NCI-H82 treated with DMSO at 0.1 percent for 48 hours (cell line): ENCODE measurements at regions not wholly inside any gene's neighbourhood (a gene's known extent, or its start where the extent isn't known, plus 50 kb on each side); places are given as distances from the start of the nearest gene placed in this dataset.
"Not testable (repeated sequence)": the region's sequence is repeated elsewhere in the genome, so short reads cannot be mapped to it uniquely, and the experiment has no call there.

Experiments used
- DNase-seq: peaks from one replicate; lab custom pipeline; 2025; ENCODE audit not compliant: unreplicated experiment; lab: John Stamatoyannopoulos, UW

- DNase-seq: not testable (repeated sequence)
These were observed 1598.0 kb downstream of the RPIA start for GRCh38 chr2:90289291-90289980.

- DNase-seq: not testable (repeated sequence)
These were observed 1599.2 kb downstream of the RPIA start for GRCh38 chr2:90290701-90291100.

GRCh38 chr2:90291168-90291883 lies 1599.9 kb downstream of the RPIA start:
- DNase-seq: not testable (repeated sequence)

- DNase-seq: not testable (repeated sequence)
These were observed 1600.5 kb downstream of the RPIA start for GRCh38 chr2:90291934-90292333.

DNA sequence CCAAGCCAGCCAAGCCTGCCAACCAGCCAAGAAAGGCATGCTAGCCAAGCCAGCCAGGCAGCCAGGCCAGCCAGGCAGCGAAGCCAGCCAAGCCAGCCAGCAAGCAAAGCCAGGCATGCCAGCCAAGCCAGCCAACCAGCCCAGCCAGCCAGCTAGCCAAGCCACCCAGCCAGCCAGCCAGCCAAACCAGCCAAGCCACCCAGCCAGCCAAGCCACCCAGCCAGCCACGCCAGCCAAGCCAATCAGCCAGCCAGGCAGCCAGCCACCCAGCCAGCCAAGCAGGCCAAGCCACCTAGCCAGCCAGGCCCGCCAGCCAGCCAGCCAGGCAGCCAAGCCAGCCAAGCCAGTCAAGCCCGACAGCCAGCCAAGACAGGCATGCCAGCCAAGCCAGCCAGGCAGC lies 1601.0 kb downstream of the RPIA start:
- DNase-seq: not testable (repeated sequence)

- not testable (repeated sequence) for DNase-seq
These were observed 1601.8 kb downstream of the RPIA start for GRCh38 chr2:90293224-90293623.

GRCh38 chr2:90293806-90294205 lies 1602.3 kb downstream of the RPIA start:
- not testable (repeated sequence) for DNase-seq

DNA sequence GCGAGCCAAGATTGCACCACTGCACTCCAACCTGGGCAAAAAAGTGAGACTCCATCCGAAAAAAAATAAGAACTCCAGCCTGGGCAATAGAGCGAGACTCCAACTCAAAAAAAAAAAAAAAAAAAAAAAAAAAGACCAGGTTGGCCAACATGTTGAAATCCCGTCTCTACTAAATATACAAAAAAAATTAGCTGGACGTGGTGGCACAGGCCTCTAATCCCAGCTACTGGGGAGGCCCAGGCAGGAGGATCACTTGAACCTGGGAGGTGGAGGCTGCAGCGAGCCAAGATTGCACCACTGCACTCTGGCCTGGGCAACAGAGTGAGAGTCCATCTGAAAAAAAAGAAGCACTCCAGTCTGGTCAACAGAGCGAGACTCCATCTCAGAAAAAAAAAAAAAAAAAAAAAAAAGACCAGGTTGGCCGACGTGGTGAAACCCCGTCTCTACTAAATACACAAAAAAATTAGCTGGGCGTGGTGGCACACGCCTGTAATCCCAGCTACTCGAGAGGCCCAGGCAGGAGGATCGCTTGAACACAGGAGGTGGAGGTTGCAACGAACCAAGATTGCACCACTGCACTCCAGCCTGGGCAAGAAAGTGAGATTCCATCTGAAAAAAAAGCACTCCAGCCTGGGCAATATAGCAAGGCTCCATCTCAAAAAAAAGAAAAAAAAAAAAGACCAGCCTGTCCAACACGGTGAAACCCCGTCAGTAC lies 1603.7 kb downstream of the RPIA start:
- not testable (repeated sequence) for DNase-seq

GRCh38 chr2:90296484-90296777 lies 1605.0 kb downstream of the RPIA start:
- DNase-seq: not testable (repeated sequence)

DNA sequence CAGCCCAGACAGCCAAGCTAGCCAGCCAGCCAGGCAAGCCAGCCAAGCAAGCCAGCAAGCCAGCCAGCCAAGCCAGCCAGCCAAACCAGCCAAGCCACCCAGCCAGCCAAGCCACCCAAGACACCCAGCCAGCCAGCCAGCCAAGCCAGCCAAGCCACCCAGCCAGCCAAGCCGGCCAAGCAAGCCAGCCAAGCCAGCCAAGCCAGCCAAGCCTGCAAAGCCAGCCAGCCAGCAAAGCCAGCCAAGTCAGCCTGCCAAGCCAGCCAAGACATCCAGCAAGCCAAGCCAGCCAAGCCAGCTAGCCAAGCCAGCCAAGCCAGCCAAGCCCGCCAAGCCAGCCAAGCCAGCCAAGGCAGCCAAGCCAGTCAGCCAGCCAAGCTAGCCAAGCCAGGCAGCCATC lies 1606.2 kb downstream of the RPIA start:
- DNase-seq: not testable (repeated sequence)

DNA sequence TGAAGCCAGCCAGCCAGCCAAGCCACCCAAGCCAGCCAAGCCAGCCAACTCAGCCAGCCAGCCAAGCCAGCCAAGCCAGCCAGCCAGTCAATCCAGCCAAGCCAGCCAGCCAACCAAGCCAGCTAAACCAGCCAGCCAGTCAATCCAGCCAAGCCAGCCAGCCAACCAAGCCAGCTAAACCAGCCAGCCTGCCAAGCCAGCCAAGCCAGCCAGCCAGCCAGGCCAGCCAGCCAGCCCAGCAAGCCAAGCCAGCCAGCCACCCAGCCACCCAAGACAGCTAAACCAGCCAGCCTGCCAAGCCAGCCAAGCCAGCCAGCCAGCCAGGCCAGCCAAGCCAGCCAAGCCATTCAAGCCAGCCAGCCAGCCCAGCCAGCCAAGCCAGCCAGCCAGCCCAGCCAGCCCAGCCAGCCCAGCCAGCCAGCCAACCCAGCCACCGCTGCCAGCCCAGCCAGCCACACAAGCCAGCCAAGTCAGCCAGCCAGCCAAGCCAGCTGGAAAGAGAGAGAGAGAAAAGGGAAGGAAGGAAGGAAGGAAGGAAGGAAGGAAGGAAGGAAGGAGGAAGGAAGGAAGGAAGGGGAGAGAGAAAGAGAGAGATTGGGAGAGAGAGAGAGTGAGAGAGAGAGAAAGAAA lies 1606.8 kb downstream of the RPIA start:
- DNase-seq: not testable (repeated sequence)

- DNase-seq: not testable (repeated sequence)
These were observed 1607.5 kb downstream of the RPIA start for GRCh38 chr2:90298983-90299382.

GRCh38 chr2:90322982-90323381 lies 1631.5 kb downstream of the RPIA start:
- not testable (repeated sequence) for DNase-seq

- not testable (repeated sequence) for DNase-seq
These were observed 1632.4 kb downstream of the RPIA start for GRCh38 chr2:90323612-90324558.

DNA sequence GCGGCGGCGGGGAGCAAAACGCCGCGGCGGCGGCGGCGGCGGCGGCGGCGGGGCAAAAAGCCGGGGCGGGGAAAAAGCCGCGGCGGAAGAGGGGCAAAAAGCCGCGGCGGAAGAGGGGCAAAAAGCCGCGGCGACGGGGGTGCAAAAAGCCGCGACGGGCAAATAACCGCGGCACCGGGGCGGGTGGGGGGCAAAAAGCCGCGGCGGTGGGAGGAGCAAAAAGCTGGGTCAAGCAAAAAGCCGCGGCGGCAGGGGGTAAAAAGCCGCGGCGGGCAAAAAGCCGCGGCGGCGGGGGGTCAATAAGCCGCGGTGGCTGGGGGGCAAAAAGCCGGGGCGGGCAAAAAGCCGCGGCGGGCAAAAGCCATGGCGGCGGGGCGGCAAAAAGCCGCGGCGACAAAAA lies 1633.2 kb downstream of the RPIA start:
- not testable (repeated sequence) for DNase-seq

DNA sequence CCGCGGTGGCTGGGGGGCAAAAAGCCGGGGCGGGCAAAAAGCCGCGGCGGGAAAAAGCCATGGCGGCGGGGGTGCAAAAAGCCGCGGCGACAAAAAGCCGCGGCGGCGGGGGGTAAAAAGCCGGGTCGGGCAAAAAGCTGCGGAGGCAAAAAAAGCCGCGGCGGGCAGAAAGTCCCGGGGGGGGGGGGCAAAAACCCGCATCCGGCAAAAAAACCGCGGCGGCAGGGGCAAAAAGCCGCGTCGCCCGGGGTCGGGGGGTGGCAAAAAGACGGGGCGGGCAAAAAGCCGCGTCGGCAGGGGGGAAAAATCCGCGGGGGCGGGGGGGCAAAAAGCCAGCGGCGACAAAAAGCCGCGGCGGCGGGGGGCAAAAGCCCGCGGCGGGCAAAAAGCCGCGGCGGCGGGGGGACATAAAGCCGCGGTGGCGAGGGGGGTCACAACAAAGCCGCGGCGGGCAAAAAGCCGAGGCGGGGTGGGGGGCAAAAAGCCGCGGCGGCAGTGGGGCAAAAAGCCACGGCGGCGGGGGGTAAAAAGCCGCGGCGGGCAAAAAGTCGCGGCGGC lies 1634.4 kb downstream of the RPIA start:
- DNase-seq: not testable (repeated sequence)

GRCh38 chr2:90355546-90355945 lies 1664.1 kb downstream of the RPIA start:
- not testable (repeated sequence) for DNase-seq

DNA sequence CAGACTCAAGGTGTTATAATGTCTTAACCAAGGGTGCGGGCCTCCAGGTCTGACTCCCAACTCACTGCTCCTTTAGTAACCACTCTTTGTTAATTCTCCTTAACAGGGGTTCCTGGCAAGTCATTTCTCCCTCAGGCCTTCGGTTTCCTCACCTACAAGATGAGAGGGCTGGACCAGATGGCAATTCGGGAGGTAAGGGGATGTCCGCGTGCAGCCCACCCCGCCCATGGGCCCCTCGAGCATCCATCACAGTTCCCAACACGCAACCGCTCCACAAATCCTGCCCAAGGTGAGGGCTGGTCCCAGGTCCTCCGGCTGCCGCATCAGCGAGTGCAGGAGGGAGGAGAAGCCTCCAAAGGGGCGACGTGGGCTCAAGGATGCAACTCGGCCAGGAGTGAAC lies 1667.9 kb downstream of the RPIA start:
- not testable (repeated sequence) for DNase-seq

DNA sequence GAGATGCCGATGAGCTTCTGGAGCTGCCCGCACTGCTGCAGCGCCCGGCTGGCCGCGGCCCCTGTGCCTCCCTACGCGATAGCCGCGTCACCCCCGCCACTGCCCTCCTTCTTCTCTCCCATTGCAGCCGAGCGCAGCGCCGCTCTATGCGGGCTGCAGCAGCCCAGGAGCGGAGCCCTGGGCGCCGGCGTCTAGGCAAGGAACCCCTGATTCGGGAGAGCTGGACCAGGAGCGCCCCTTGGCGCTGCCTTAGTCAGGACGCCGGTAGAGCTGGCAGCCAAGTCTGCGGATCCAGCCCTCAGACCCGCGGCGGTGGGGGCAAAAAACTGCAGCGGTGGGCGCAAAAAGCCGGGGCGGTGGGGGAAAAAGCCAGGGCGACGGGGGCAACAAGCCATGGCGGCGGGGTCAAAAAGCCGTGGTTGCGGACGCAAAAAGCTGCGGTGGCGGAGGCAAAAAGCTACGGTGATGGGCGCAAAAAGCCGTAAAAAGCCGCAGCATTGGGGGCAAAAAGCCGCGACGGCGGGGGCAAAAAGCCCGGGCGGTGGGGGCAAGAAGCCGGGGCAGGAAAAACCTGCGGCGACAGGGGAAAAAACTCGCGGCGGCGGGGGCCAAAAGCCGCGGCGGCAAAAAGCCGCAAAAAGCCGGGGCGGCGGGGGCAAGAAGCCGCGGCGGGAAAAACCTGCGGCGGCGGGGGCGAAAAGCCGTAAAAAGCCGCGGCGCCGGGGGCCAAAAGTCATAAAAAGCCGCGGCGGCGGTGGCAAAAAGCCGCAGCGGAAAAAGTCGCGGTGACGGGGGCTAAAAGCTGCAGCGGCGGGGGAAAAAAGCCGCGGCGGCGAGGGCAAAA lies 1668.6 kb downstream of the RPIA start:
- not testable (repeated sequence) for DNase-seq
